ENCODE measurements at regions not wholly inside any gene's neighbourhood (a gene's known extent, or its start where the extent isn't known, plus 50 kb on each side); places are given as distances from the start of the nearest gene placed in this dataset.

DNA sequence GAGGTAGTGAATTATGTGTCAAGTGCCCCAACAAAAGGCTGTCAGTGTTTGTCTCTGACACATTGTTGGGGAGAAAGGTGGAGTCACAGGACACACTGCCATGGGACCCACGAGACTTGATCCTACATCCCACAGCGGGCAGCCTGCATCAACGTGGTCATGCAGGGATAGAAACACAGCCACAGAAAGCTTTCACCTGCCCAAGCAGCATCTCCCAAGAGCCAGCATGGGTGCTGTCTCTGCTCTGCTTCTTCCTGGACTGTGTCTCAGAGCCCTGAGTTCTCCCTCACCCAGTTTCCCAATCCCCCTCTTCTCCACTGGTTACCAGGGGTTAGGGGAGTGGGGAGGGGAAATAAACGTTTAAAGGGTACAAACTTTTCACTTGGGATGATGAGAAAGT, 97.2 kb downstream of the VPREB1 start:
- no peak overlapping the region for H3K14ac ChIP-seq (replicated peaks; ENCODE audit: low read depth, low read length)
- no peak overlapping the region for H3K4ac ChIP-seq (ENCODE audit: low read depth, low read length)
- peaks cover 18% of the 10 kb centered on the region for H3K27me3 ChIP-seq (ENCODE audit: control insufficient read depth, insufficient read depth, low read length)
- H2BK15ac ChIP-seq (ENCODE audit: low read depth, low read length) = no peak overlapping the region
- TF ChIP-seq RAD21 (IDR thresholded peaks at IDR 0.05; ENCODE audit: low read length) (no peak), BHLHE40 (IDR thresholded peaks at IDR 0.05; ENCODE audit: low read depth, low read length) (no peak), RFX5 (IDR thresholded peaks at IDR 0.05; ENCODE audit: low read depth, low read length) (no peak), CEBPB (IDR thresholded peaks at IDR 0.05; ENCODE audit: low read depth, low read length) (no peak), MAFK (IDR thresholded peaks at IDR 0.05; ENCODE audit: low read depth, low read length) (no peak), MXI1 (IDR thresholded peaks at IDR 0.05; ENCODE audit: borderline replicate concordance, low read depth, low read length) (no peak), CTCF (conservative IDR thresholded peaks at IDR 0.05; ENCODE audit: low read depth, low read length) (no peak), SMC3 (IDR thresholded peaks at IDR 0.05; ENCODE audit: low read depth, low read length) (no peak), CHD1 (IDR thresholded peaks at IDR 0.05; ENCODE audit: low read depth, low read length) (no peak), ELK1 (IDR thresholded peaks at IDR 0.05; ENCODE audit: borderline replicate concordance, low read depth, low read length) (no peak), NFE2L2 (IDR thresholded peaks at IDR 0.05; ENCODE audit: low read depth, low read length) (no peak), FOS (IDR thresholded peaks at IDR 0.05; ENCODE audit: low read depth, low read length) (no peak), USF2 (IDR thresholded peaks at IDR 0.05; ENCODE audit: low read depth, low read length) (no peak), MAZ (IDR thresholded peaks at IDR 0.05; ENCODE audit: borderline replicate concordance, low read depth, low read length) (no peak)
- H3K23ac ChIP-seq (ENCODE audit: low read depth, low read length) = no peak overlapping the region
- H2BK20ac ChIP-seq (ENCODE audit: low read depth, low read length) = no peak overlapping the region
- dilution Hi-C loops (cut with HindIII; ENCODE audit: low sequenced_read_pairs, unreplicated experiment) (no loop called here), in situ Hi-C loops (cut with MboI; ENCODE audit: low sequenced_read_pairs) (no loop called here), intact Hi-C loops (cut with micrococcal nuclease) (no loop called here)
- no peaks in the 10 kb centered on the region for H3K36me3 ChIP-seq (ENCODE audit: control insufficient read depth, insufficient read depth, low read length)
- POLR2A ChIA-PET (ENCODE audit: unreplicated experiment) = no interaction called here
- no peak overlapping the region for H2AK9ac ChIP-seq (replicated peaks; ENCODE audit: low read depth, low read length, poor library complexity)
- H2AK5ac ChIP-seq (ENCODE audit: low read depth, low read length) = no peak overlapping the region
- H4K8ac ChIP-seq (ENCODE audit: low read depth in 2 of 2, low read length in 2 of 2) = no peak overlapping the region
- H2BK5ac ChIP-seq (ENCODE audit: low read depth, low read length, poor library complexity, severe bottlenecking) = no peak overlapping the region
- H3K9me1 ChIP-seq (ENCODE audit: insufficient read depth, low read length) = no peaks in the 10 kb centered on the region
- H3K4me2 ChIP-seq (ENCODE audit: low read depth, low read length) = no peak overlapping the region
- no peak overlapping the region for H2AFZ ChIP-seq (replicated peaks; ENCODE audit: low read length, poor library complexity)
- CTCF ChIA-PET = no interaction called here
- H3K27ac ChIP-seq (ENCODE audit: insufficient read depth, low read length) = no peak overlapping the region
- DNase-seq = no peak
- no peaks in the 10 kb centered on the region for H4K20me1 ChIP-seq (ENCODE audit: insufficient read depth, low read length)
- H4K5ac ChIP-seq (ENCODE audit: low read depth, low read length) = no peak overlapping the region
- no peak overlapping the region for H3K9ac ChIP-seq (ENCODE audit: low read depth, low read length)
- no peak overlapping the region for H2BK120ac ChIP-seq (ENCODE audit: low read depth, low read length)
- H3K4me1 ChIP-seq (ENCODE audit: control insufficient read depth, insufficient read depth, low read length) = no peaks in the 10 kb centered on the region
- H3K56ac ChIP-seq (ENCODE audit: extremely low read depth, insufficient read depth, low read length) = no peak overlapping the region
- no peak overlapping the region for H4K91ac ChIP-seq (ENCODE audit: insufficient read depth, low read depth, low read length)
- no peak for ATAC-seq (ENCODE audit: low read depth)
- no peak overlapping the region for H3K4me3 ChIP-seq (ENCODE audit: insufficient read depth, low read depth, low read length)
- no TSS peak for BruUV-seq (replicated peaks)
- no peaks in the 10 kb centered on the region for H3K9me3 ChIP-seq (ENCODE audit: control insufficient read depth, insufficient read depth, low read length)
- H3K18ac ChIP-seq (ENCODE audit: low read depth, low read length) = no peak overlapping the region
- no peaks in the 10 kb centered on the region for H3K79me1 ChIP-seq (ENCODE audit: low read depth in 1 of 2, low read length in 2 of 2)
- no CpG with 5 or more reads among the region's 4 CpGs for WGBS, 2 experiments (ENCODE audit: extremely low coverage in 2 of 2, insufficient read length in 1 of 2)

Data from IMR-90 (cell line).